Effector memory CD8-positive, alpha-beta T cell (primary cell): ENCODE measurements at regions not wholly inside any gene's neighbourhood (a gene's known extent, or its start where the extent isn't known, plus 50 kb on each side); places are given as distances from the start of the nearest gene placed in this dataset.

Source experiments
- ATAC-seq: fragments of 150-1000 bp; cut with Tn5 transposase; replicated peaks from 2 replicates; pipeline ENCODE4 v1.10.0; 2021; ENCODE audit warnings: mild to moderate bottlenecking, moderate library complexity
- DNase-seq, 3 experiments: peaks; one replicate each; pipeline ENCODE4 v3.0.0; 2021
- H3K27ac Mint-ChIP-seq, 2 donors: one replicate each; pipeline ENCODE4 v1.8.0; 2022; ENCODE audit warnings: mild to moderate bottlenecking in 2 of 2, mixed read lengths in 2 of 2, moderate library complexity in 2 of 2
- H3K27me3 Mint-ChIP-seq, 2 donors: one replicate each; pipeline ENCODE4 v1.8.0; 2022; ENCODE audit warnings: mixed read lengths in 2 of 2
- H3K36me3 Mint-ChIP-seq: one replicate; pipeline ENCODE4 v1.8.0; 2022; ENCODE audit warnings: mild to moderate bottlenecking, moderate library complexity, mixed read lengths; ENCODE audit not compliant: insufficient read depth
- H3K4me1 Mint-ChIP-seq, 2 donors: one replicate each; pipeline ENCODE4 v1.8.0; 2022; ENCODE audit warnings: low read depth in 2 of 2, mixed read lengths in 2 of 2
- H3K4me3 Mint-ChIP-seq, 2 donors: one replicate each; pipeline ENCODE4 v1.8.0; 2022; ENCODE audit warnings: mild to moderate bottlenecking in 2 of 2, mixed read lengths in 2 of 2, moderate library complexity in 2 of 2
- H3K9me3 Mint-ChIP-seq, 2 donors: one replicate each; pipeline ENCODE4 v1.8.0; 2022; ENCODE audit warnings: mixed read lengths in 2 of 2

GRCh38 chr3:64859625-64860535 lies 172.1 kb upstream of the ADAMTS9 start:
- peaks cover 7 to 11% of the 10 kb centered on the region in 2 donors for H3K9me3 Mint-ChIP-seq
- H3K4me1 Mint-ChIP-seq, result no peaks in the 10 kb centered on the region
- DNase-seq (no peak), ATAC-seq (no peak)
- H3K36me3 Mint-ChIP-seq, result no peaks in the 10 kb centered on the region
- no peak overlapping the region for H3K4me3 Mint-ChIP-seq
- H3K27me3 Mint-ChIP-seq, result no peaks in the 10 kb centered on the region
- H3K27ac Mint-ChIP-seq, result no peak overlapping the region

GRCh38 chr3:64856977-64857516 lies 169.2 kb upstream of the ADAMTS9 start:
- no peaks in the 10 kb centered on the region for H3K27me3 Mint-ChIP-seq
- no peaks in the 10 kb centered on the region for H3K4me1 Mint-ChIP-seq
- H3K36me3 Mint-ChIP-seq, result no peaks in the 10 kb centered on the region
- H3K4me3 Mint-ChIP-seq, result no peak overlapping the region
- H3K27ac Mint-ChIP-seq, result no peak overlapping the region
- H3K9me3 Mint-ChIP-seq, result peaks cover 6 to 12% of the 10 kb centered on the region in 2 donors
- ATAC-seq, result no peak
- DNase-seq, result no peak

- no peak overlapping the region for H3K27ac Mint-ChIP-seq
- ATAC-seq, result no peak
Measured at GRCh38 chr3:64856106-64856505, 168.3 kb upstream of the ADAMTS9 start.

GRCh38 chr3:64853456-64853855 lies 165.7 kb upstream of the ADAMTS9 start:
- Mint-ChIP-seq H3K4me3 (no peak overlapping the region), H3K36me3 (no peaks in the 10 kb centered on the region), H3K9me3 (peaks cover 0 to 5% of the 10 kb centered on the region in 2 donors), H3K27ac (no peak overlapping the region), H3K27me3 (no peaks in the 10 kb centered on the region), H3K4me1 (no peaks in the 10 kb centered on the region)
- DNase-seq, result no peak
- ATAC-seq, result no peak

More at GRCh38 chr3:64856106-64856505, 168.3 kb upstream of the ADAMTS9 start:
- Mint-ChIP-seq H3K36me3 (no peaks in the 10 kb centered on the region), H3K27me3 (no peaks in the 10 kb centered on the region), H3K4me3 (no peak overlapping the region), H3K9me3 (peaks cover 0 to 9% of the 10 kb centered on the region in 2 donors), H3K4me1 (no peaks in the 10 kb centered on the region)
- DNase-seq, result no peak

- no peaks in the 10 kb centered on the region for H3K27me3 Mint-ChIP-seq
- no peak for DNase-seq
- no peak overlapping the region for H3K27ac Mint-ChIP-seq
- no peaks in the 10 kb centered on the region for H3K4me1 Mint-ChIP-seq
- no peak overlapping the region for H3K4me3 Mint-ChIP-seq
- peaks cover 0 to 5% of the 10 kb centered on the region in 2 donors for H3K9me3 Mint-ChIP-seq
- no peaks in the 10 kb centered on the region for H3K36me3 Mint-ChIP-seq
- ATAC-seq, result no peak
Measured at GRCh38 chr3:64852738-64853137, 164.9 kb upstream of the ADAMTS9 start.

GRCh38 chr3:64848822-64849221 lies 161.0 kb upstream of the ADAMTS9 start:
- DNase-seq (no peak), ATAC-seq (no peak)
- Mint-ChIP-seq H3K27ac (no peak overlapping the region), H3K4me1 (no peaks in the 10 kb centered on the region), H3K36me3 (no peaks in the 10 kb centered on the region), H3K4me3 (no peak overlapping the region), H3K27me3 (no peaks in the 10 kb centered on the region), H3K9me3 (peaks cover 5 to 6% of the 10 kb centered on the region in 2 donors)

- Mint-ChIP-seq H3K27ac (no peak overlapping the region), H3K4me1 (no peaks in the 10 kb centered on the region), H3K9me3 (peaks cover 5 to 6% of the 10 kb centered on the region in 2 donors), H3K36me3 (no peaks in the 10 kb centered on the region), H3K4me3 (no peak overlapping the region), H3K27me3 (no peaks in the 10 kb centered on the region)
- ATAC-seq (no peak), DNase-seq (no peak)
Measured at GRCh38 chr3:64848127-64848800, 160.5 kb upstream of the ADAMTS9 start.

- DNase-seq, result no peak
- Mint-ChIP-seq H3K27me3 (no peaks in the 10 kb centered on the region), H3K4me1 (no peaks in the 10 kb centered on the region)
Measured at GRCh38 chr3:64844558-64844957, 156.8 kb upstream of the ADAMTS9 start.

GRCh38 chr3:64837986-64838735 lies 150.4 kb upstream of the ADAMTS9 start:
- peaks cover 6 to 11% of the 10 kb centered on the region in 2 donors for H3K9me3 Mint-ChIP-seq
- ATAC-seq (no peak), DNase-seq (no peak)
- H3K4me3 Mint-ChIP-seq, result no peak overlapping the region
- no peaks in the 10 kb centered on the region for H3K36me3 Mint-ChIP-seq
- no peak overlapping the region for H3K27ac Mint-ChIP-seq
- H3K4me1 Mint-ChIP-seq, result no peaks in the 10 kb centered on the region
- H3K27me3 Mint-ChIP-seq, result no peaks in the 10 kb centered on the region

More at GRCh38 chr3:64844558-64844957, 156.8 kb upstream of the ADAMTS9 start:
- Mint-ChIP-seq H3K9me3 (peaks cover 6 to 9% of the 10 kb centered on the region in 2 donors), H3K27ac (no peak overlapping the region), H3K36me3 (no peaks in the 10 kb centered on the region), H3K4me3 (no peak overlapping the region)
- ATAC-seq, result no peak

GRCh38 chr3:64837126-64837738 lies 149.4 kb upstream of the ADAMTS9 start:
- Mint-ChIP-seq H3K27me3 (no peaks in the 10 kb centered on the region), H3K4me3 (no peak overlapping the region), H3K4me1 (no peaks in the 10 kb centered on the region), H3K36me3 (no peaks in the 10 kb centered on the region), H3K27ac (no peak overlapping the region), H3K9me3 (peaks cover 15 to 16% of the 10 kb centered on the region in 2 donors)
- ATAC-seq, result no peak
- no peak for DNase-seq

- H3K36me3 Mint-ChIP-seq, result no peaks in the 10 kb centered on the region
- H3K4me3 Mint-ChIP-seq, result no peak overlapping the region
- no peaks in the 10 kb centered on the region for H3K27me3 Mint-ChIP-seq
- peaks cover 16 to 17% of the 10 kb centered on the region in 2 donors for H3K9me3 Mint-ChIP-seq
- DNase-seq, result no peak
- H3K4me1 Mint-ChIP-seq, result no peaks in the 10 kb centered on the region
- no peak overlapping the region for H3K27ac Mint-ChIP-seq
- no peak for ATAC-seq
Measured at GRCh38 chr3:64836097-64836496, 148.3 kb upstream of the ADAMTS9 start.

GRCh38 chr3:64832098-64832497 lies 144.3 kb upstream of the ADAMTS9 start:
- no peaks in the 10 kb centered on the region for H3K36me3 Mint-ChIP-seq
- peaks cover 10 to 16% of the 10 kb centered on the region in 2 donors for H3K9me3 Mint-ChIP-seq
- no peaks in the 10 kb centered on the region for H3K27me3 Mint-ChIP-seq
- no peak for ATAC-seq
- H3K27ac Mint-ChIP-seq, result no peak overlapping the region
- no peak overlapping the region for H3K4me3 Mint-ChIP-seq
- DNase-seq, result no peak
- H3K4me1 Mint-ChIP-seq, result no peaks in the 10 kb centered on the region

- Mint-ChIP-seq H3K36me3 (no peaks in the 10 kb centered on the region), H3K9me3 (peaks cover 7 to 10% of the 10 kb centered on the region in 2 donors), H3K4me3 (no peak overlapping the region), H3K27ac (no peak overlapping the region), H3K27me3 (no peaks in the 10 kb centered on the region), H3K4me1 (no peaks in the 10 kb centered on the region)
- DNase-seq, result no peak
- ATAC-seq, result no peak
Measured at GRCh38 chr3:64830681-64831080, 142.9 kb upstream of the ADAMTS9 start.
